Coronary artery (tissue), 2 donors: ENCODE measurements at regions not wholly inside any gene's neighbourhood (a gene's known extent, or its start where the extent isn't known, plus 50 kb on each side); places are given as distances from the start of the nearest gene placed in this dataset.

Experiments used
- DNase-seq: peaks from one replicate; pipeline ENCODE4 v3.0.0-alpha.2; 2017; ENCODE audit warnings: low spot score
- H3K27ac ChIP-seq, 2 donors: fragments of 200-600 bp; sonication (generic); one replicate each; pipeline ENCODE4 v1.5.1; 2016 to 2019
- H3K4me3 ChIP-seq: fragments of 200-600 bp; sonication (generic); 2 replicates; pipeline ENCODE4 v1.5.1; 2016; ENCODE audit warnings: mild to moderate bottlenecking, moderate library complexity
- TF ChIP-seq, protein P1 (sequence below): fragments of 200-600 bp; sonication (generic); IDR thresholded peaks from one replicate; pipeline ENCODE4 v1.5.1; 2019; ENCODE audit warnings: antibody characterized with exemption

DNA sequence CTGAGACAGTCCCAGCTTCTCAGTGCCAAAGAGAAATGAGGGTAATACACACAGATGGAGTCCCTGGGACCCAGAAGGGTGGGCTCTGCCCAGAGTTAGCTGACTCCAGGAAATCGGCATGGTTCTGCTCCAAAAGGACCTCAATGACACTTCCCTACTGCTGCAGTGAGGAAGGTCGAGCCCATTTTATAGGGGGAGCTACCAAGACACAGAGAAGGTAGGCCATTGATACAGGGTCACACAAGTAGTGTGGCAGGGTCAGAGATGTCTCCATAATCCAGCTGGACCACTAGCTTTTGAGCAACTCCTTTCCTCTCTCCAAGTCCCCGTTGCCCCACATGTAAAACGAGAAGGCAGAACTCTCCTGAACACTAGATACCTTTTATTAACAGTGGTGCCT lies 276.9 kb downstream of the MYCN start:
- no peak overlapping the region for H3K27ac ChIP-seq
- TF ChIP-seq, protein P1, sequence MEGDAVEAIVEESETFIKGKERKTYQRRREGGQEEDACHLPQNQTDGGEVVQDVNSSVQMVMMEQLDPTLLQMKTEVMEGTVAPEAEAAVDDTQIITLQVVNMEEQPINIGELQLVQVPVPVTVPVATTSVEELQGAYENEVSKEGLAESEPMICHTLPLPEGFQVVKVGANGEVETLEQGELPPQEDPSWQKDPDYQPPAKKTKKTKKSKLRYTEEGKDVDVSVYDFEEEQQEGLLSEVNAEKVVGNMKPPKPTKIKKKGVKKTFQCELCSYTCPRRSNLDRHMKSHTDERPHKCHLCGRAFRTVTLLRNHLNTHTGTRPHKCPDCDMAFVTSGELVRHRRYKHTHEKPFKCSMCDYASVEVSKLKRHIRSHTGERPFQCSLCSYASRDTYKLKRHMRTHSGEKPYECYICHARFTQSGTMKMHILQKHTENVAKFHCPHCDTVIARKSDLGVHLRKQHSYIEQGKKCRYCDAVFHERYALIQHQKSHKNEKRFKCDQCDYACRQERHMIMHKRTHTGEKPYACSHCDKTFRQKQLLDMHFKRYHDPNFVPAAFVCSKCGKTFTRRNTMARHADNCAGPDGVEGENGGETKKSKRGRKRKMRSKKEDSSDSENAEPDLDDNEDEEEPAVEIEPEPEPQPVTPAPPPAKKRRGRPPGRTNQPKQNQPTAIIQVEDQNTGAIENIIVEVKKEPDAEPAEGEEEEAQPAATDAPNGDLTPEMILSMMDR, result no peak
- no peak overlapping the region for H3K4me3 ChIP-seq
- no peak for DNase-seq

DNA sequence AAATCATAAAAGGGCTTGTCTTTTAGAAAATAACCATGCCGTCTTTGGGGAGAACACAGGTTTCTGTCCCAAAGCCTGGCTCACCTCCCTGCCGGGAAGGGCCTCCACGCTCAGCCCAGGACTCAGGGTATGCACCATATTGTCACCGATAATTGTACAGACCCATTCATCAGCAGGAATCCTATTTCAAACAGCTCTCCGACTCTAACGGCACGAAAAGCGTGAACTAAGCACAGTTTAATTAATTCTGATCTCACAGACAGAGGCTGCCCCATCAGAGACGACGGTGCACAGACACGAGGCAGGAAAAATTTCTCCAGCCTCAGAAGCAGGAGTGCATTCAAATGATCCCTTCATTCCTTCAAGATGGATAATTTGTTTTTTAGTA lies 276.2 kb downstream of the MYCN start:
- Histone ChIP-seq H3K27ac (no peak overlapping the region), H3K4me3 (no peak overlapping the region)
- no peak for DNase-seq
- TF ChIP-seq, protein P1, result no peak

DNA sequence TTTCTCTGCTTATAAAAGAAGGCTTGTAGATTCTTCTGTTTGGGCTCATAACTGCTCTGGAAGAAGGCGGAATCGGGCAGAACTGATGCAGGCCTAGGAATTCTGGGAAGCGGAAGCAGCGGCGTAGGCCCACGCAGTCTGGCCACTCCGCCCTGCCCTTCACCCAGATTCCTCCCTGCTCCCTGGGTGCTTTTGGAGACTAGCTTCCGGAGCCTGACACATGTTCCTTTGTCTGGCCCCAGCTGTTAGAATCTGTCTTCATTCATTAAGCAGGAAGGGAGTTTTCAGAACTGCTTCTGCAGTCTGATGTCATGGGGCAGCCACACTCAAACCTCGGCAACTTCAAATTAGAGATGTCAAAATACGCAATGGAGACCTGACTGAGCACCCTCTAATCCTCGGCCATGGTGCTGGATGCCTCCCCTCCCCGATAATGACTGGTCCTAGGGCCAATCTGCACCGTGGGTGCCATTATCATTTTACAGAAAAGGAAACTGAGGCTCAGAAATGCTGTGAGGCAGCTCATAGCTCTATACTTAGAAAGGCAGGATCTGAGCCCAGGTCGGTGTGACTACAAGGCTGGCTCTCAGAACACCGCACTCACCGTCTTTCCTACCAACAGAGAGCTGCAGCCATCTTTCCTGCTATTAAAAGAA lies 275.7 kb downstream of the MYCN start:
- no peak for DNase-seq
- Histone ChIP-seq H3K27ac (no peak overlapping the region), H3K4me3 (no peak overlapping the region)
- TF ChIP-seq, protein P1, result no peak

DNA sequence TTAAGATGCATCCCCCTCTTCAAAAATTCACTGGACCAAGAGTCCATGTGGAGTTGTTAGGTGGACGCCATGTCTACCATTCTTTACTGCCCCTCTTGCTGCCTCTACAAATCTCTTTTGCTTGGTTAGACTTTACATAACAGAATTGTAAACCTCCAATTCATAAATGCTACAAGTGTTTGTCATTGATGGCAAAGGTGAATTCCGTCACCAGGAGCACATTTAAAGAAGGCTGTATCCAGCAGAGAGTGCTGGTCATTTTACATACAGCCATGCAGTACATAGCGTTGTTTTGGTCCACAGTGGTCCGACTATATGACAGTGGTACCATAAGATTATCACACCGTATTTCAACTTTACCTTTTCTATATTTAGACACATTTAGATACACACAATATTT lies 274.5 kb downstream of the MYCN start:
- Histone ChIP-seq H3K4me3 (no peak overlapping the region), H3K27ac (no peak overlapping the region)
- DNase-seq, result no peak
- TF ChIP-seq, protein P1, result no peak

DNA sequence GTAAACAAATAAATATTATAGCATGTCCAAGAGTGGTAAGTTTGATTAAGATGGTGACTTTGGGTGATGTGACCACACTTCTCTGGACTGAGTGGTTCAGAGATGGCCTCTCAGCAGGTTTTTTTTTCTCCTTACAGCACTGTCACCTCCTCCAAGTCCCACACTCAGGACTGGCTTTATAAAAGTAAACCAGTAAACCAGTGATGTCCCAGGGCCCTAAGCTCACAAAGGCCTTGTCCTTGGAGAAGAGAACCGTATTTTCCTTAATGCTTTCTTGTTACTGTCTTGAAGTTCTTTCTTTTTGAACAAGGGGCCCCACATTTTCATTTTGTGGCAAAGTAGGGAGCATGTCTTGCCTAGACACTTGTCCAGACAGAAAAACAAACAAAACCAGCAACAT lies 274.0 kb downstream of the MYCN start:
- DNase-seq, result no peak
- no peak overlapping the region for H3K4me3 ChIP-seq
- no peak overlapping the region for H3K27ac ChIP-seq
- TF ChIP-seq, protein P1, result no peak

DNA sequence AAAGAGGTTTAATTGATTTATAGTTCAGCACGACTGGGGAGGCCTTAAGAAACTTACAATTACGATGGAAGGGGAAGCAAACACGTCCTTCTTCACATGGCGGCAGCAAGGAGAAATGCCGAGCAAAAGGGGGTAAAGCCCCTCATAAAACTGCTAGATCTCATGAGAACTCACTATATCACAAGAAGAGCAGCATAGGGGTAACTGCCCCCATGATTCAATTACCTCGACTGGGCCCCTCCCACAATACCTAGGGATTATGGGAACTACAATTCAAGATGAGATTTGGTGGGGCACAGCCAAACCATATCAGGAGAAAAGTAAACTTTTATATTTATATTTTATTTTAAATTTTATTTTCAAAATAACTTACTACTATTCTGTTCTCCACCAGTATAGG lies 272.0 kb downstream of the MYCN start:
- TF ChIP-seq, protein P1, result no peak
- no peak overlapping the region for H3K4me3 ChIP-seq
- DNase-seq, result no peak
- H3K27ac ChIP-seq, result no peak overlapping the region

DNA sequence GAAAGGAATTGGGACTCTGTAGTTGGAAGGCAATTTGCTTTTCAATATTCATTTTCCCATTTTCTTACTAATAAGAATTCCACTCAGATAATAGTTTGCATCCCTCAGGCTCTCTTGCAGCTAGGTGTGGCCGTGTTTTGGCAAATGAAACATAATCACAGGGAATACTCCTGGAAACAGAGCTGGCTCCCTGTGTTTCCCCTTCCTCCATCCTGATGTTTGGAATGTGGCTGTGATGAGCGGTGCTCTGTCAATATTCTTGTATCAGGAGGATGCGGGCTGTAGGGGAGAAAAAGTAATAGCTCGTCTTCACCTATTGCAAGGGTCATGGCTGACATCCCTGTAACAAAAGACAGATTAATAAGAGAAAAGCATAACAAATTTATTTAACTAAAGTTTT lies 271.0 kb downstream of the MYCN start:
- DNase-seq, result no peak
- no peak overlapping the region for H3K4me3 ChIP-seq
- no peak overlapping the region for H3K27ac ChIP-seq
- TF ChIP-seq, protein P1, result no peak
